ENCODE measurements at regions not wholly inside any gene's neighbourhood (a gene's known extent, or its start where the extent isn't known, plus 50 kb on each side); places are given as distances from the start of the nearest gene placed in this dataset.

GRCh38 chr12:131642101-131642540, 68.8 kb upstream of the SFSWAP start (continued):
- TF ChIP-seq, protein P1, sequence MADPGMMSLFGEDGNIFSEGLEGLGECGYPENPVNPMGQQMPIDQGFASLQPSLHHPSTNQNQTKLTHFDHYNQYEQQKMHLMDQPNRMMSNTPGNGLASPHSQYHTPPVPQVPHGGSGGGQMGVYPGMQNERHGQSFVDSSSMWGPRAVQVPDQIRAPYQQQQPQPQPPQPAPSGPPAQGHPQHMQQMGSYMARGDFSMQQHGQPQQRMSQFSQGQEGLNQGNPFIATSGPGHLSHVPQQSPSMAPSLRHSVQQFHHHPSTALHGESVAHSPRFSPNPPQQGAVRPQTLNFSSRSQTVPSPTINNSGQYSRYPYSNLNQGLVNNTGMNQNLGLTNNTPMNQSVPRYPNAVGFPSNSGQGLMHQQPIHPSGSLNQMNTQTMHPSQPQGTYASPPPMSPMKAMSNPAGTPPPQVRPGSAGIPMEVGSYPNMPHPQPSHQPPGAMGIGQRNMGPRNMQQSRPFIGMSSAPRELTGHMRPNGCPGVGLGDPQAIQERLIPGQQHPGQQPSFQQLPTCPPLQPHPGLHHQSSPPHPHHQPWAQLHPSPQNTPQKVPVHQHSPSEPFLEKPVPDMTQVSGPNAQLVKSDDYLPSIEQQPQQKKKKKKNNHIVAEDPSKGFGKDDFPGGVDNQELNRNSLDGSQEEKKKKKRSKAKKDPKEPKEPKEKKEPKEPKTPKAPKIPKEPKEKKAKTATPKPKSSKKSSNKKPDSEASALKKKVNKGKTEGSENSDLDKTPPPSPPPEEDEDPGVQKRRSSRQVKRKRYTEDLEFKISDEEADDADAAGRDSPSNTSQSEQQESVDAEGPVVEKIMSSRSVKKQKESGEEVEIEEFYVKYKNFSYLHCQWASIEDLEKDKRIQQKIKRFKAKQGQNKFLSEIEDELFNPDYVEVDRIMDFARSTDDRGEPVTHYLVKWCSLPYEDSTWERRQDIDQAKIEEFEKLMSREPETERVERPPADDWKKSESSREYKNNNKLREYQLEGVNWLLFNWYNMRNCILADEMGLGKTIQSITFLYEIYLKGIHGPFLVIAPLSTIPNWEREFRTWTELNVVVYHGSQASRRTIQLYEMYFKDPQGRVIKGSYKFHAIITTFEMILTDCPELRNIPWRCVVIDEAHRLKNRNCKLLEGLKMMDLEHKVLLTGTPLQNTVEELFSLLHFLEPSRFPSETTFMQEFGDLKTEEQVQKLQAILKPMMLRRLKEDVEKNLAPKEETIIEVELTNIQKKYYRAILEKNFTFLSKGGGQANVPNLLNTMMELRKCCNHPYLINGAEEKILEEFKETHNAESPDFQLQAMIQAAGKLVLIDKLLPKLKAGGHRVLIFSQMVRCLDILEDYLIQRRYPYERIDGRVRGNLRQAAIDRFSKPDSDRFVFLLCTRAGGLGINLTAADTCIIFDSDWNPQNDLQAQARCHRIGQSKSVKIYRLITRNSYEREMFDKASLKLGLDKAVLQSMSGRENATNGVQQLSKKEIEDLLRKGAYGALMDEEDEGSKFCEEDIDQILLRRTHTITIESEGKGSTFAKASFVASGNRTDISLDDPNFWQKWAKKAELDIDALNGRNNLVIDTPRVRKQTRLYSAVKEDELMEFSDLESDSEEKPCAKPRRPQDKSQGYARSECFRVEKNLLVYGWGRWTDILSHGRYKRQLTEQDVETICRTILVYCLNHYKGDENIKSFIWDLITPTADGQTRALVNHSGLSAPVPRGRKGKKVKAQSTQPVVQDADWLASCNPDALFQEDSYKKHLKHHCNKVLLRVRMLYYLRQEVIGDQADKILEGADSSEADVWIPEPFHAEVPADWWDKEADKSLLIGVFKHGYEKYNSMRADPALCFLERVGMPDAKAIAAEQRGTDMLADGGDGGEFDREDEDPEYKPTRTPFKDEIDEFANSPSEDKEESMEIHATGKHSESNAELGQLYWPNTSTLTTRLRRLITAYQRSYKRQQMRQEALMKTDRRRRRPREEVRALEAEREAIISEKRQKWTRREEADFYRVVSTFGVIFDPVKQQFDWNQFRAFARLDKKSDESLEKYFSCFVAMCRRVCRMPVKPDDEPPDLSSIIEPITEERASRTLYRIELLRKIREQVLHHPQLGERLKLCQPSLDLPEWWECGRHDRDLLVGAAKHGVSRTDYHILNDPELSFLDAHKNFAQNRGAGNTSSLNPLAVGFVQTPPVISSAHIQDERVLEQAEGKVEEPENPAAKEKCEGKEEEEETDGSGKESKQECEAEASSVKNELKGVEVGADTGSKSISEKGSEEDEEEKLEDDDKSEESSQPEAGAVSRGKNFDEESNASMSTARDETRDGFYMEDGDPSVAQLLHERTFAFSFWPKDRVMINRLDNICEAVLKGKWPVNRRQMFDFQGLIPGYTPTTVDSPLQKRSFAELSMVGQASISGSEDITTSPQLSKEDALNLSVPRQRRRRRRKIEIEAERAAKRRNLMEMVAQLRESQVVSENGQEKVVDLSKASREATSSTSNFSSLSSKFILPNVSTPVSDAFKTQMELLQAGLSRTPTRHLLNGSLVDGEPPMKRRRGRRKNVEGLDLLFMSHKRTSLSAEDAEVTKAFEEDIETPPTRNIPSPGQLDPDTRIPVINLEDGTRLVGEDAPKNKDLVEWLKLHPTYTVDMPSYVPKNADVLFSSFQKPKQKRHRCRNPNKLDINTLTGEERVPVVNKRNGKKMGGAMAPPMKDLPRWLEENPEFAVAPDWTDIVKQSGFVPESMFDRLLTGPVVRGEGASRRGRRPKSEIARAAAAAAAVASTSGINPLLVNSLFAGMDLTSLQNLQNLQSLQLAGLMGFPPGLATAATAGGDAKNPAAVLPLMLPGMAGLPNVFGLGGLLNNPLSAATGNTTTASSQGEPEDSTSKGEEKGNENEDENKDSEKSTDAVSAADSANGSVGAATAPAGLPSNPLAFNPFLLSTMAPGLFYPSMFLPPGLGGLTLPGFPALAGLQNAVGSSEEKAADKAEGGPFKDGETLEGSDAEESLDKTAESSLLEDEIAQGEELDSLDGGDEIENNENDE (IDR thresholded peaks at IDR 0.05; ENCODE audit: low read depth, low read length): no peak
- TF ChIP-seq, protein P2, sequence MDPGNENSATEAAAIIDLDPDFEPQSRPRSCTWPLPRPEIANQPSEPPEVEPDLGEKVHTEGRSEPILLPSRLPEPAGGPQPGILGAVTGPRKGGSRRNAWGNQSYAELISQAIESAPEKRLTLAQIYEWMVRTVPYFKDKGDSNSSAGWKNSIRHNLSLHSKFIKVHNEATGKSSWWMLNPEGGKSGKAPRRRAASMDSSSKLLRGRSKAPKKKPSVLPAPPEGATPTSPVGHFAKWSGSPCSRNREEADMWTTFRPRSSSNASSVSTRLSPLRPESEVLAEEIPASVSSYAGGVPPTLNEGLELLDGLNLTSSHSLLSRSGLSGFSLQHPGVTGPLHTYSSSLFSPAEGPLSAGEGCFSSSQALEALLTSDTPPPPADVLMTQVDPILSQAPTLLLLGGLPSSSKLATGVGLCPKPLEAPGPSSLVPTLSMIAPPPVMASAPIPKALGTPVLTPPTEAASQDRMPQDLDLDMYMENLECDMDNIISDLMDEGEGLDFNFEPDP (CRISPR knock-in tag; IDR thresholded peaks at IDR 0.05): no peak
- TF ChIP-seq SMAD1 (IDR thresholded peaks at IDR 0.05; ENCODE audit: low read depth, low read length, partially characterized antibody) (no peak), EP300 (IDR thresholded peaks at IDR 0.05; ENCODE audit: low read length) (no peak), ZNF76 (CRISPR knock-in tag; IDR thresholded peaks at IDR 0.05; ENCODE audit: borderline replicate concordance) (no peak), MBD2 (IDR thresholded peaks at IDR 0.05; ENCODE audit: borderline replicate concordance, low read depth) (peak; percentile 39; the same call in 1 of the 2 replicates), MED1 (CRISPR knock-in tag; IDR thresholded peaks at IDR 0.05; ENCODE audit: borderline replicate concordance) (no peak), GATAD2B (IDR thresholded peaks at IDR 0.05; ENCODE audit: borderline replicate concordance) (no peak), TAF9B (IDR thresholded peaks at IDR 0.05; ENCODE audit: partially characterized antibody) (no peak), HMGN3 (IDR thresholded peaks at IDR 0.05; ENCODE audit: borderline replicate concordance, extremely low read depth, insufficient read length, low read depth, low read length) (no peak)
- TF ChIP-seq, protein P3, sequence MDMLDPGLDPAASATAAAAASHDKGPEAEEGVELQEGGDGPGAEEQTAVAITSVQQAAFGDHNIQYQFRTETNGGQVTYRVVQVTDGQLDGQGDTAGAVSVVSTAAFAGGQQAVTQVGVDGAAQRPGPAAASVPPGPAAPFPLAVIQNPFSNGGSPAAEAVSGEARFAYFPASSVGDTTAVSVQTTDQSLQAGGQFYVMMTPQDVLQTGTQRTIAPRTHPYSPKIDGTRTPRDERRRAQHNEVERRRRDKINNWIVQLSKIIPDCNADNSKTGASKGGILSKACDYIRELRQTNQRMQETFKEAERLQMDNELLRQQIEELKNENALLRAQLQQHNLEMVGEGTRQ (CRISPR knock-in tag; IDR thresholded peaks at IDR 0.05): peak; percentile 94
- TF ChIP-seq, protein P4, sequence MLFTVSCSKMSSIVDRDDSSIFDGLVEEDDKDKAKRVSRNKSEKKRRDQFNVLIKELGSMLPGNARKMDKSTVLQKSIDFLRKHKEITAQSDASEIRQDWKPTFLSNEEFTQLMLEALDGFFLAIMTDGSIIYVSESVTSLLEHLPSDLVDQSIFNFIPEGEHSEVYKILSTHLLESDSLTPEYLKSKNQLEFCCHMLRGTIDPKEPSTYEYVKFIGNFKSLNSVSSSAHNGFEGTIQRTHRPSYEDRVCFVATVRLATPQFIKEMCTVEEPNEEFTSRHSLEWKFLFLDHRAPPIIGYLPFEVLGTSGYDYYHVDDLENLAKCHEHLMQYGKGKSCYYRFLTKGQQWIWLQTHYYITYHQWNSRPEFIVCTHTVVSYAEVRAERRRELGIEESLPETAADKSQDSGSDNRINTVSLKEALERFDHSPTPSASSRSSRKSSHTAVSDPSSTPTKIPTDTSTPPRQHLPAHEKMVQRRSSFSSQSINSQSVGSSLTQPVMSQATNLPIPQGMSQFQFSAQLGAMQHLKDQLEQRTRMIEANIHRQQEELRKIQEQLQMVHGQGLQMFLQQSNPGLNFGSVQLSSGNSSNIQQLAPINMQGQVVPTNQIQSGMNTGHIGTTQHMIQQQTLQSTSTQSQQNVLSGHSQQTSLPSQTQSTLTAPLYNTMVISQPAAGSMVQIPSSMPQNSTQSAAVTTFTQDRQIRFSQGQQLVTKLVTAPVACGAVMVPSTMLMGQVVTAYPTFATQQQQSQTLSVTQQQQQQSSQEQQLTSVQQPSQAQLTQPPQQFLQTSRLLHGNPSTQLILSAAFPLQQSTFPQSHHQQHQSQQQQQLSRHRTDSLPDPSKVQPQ (CRISPR knock-in tag; IDR thresholded peaks at IDR 0.05; ENCODE audit: borderline replicate concordance): no peak
